ENCODE measurements at regions not wholly inside any gene's neighbourhood (a gene's known extent, or its start where the extent isn't known, plus 50 kb on each side); places are given as distances from the start of the nearest gene placed in this dataset.
"Not testable (repeated sequence)": the region's sequence is repeated elsewhere in the genome, so short reads cannot be mapped to it uniquely, and the experiment has no call there.

DNA sequence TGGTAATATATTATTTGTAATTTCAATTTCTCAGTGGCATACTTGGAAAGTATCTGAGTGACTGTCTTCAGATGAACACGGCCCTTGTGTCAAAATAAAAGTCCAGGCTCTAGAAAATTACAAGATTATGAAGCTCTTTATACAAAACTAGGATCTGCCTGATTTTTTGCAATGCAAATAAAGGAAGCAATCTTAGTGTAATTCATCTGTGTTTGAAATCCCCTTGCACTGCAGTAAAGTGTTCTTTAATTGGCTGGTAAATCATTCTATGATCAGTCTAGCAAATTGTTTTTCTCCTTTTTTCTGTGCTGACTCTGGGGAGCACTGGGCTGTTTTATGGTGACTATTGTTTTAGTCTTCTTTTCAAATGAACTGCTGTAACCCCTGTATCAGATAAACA, 1039.0 kb downstream of the SOCS6 start:
- DNase-seq = no peak

DNA sequence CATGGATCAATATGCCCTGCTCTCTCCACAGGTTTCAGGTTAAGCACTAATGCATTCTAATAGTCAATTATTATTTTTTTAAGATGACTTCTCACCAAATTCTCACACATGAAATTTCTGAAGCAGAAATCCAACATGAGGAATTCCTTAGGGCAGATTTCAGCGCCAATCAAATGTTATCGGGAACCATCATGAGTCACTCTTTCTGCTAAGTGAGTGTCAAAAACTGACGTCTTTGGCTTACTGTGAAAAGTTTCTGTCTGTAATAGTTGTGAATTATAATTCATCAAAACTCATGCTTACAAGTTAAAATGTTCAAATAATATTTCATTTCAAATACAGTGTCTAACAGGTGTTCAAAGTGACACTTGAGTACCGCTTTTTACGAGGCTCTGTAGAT, 1038.6 kb downstream of the SOCS6 start:
- no peak for DNase-seq

DNA sequence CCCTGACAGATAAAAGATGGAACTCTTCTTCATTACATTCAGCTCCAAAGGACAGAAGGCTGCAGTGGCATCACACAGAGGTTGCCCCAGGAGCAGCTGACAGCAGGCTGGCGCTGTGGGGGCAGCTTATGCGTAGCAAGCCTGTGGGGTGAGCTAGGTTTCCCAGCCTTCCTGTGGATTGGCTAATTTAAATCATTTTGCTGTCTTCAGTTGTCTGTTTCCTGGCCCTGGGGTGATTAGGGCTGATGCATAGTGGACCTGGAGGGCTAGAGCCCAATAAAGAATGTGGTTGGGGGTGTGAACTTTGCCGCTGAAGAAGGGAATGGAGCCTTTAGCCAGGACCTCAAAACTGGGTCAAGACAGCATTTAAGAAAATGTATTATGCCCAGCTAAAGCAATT, 1038.0 kb downstream of the SOCS6 start:
- no peak for DNase-seq

DNA sequence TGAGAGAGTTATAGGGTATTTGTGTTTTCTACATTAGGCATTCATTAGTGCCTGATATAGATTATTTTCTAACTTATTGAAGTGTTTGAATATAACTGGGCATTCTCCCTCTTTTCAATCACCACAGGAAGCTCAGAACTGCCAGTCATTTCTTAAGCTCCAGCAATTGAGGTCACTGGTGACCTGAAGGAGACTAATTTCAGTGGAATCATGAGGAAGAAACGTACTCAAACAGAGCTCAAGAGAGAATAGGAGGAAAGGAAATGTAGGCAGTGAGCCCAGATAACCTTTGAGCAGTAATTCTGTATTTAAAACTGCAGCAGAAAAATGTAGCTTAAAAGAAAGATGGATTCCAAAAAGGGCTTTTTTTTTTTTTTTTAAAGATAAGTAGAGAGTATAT, 1035.5 kb downstream of the SOCS6 start:
- no peak for DNase-seq

DNA sequence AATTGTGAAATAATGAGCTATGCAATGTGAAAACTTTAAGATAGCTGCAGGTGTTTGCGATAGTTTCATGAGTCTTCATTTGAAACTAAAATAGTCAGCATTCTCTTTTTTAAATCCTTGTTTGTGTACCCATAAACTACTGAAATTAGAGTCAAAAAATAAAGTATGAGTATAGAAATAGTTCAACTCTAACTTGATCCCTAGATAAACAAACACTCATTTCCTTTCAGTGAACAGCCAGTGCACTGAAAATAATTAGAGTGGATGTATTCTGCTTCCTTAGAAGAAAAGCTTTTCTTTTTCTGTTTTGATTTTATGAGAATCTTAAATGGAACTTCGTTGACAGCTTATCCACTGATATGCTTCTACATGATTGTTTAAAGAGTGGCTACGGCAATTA, 1033.4 kb downstream of the SOCS6 start:
- no peak for DNase-seq

DNA sequence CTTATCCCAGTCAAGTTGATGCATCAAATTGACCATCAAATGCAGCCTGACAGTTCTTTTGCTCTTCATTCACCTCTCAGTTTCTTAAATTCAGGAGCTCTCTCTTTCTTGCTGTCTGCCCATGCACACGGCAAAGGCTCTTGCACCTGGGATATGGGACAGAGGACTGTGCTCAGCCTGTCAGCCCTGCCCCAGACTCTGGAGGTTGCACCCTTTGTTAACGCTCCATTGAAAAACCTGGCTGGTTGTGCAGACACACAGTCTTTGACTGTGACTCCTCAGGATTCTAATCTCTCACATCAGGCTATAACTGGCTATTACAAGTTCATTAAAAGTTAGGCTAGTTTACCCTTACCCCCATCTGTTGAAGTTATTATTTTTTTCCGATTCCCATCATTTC, 1032.5 kb downstream of the SOCS6 start:
- DNase-seq = no peak

DNA sequence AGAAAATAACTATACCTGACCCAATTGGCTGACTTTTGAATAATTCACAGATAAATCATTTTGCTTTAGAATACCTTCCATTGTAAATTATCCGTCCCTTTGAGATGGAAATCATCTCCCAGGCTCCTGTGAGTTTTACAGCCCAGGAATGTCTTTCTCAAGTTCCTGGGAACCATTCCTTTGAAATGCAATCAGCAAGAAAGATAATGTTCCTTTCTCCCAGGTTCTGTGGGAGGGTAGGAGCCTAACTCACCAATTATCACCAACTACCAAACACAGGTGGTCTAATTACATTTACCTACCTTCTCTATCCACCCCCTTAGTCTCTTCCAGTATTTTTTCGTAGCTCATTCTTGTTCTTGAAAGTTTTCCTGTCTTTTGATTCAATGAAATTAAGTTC, 1016.0 kb downstream of the SOCS6 start:
- DNase-seq = no peak

DNA sequence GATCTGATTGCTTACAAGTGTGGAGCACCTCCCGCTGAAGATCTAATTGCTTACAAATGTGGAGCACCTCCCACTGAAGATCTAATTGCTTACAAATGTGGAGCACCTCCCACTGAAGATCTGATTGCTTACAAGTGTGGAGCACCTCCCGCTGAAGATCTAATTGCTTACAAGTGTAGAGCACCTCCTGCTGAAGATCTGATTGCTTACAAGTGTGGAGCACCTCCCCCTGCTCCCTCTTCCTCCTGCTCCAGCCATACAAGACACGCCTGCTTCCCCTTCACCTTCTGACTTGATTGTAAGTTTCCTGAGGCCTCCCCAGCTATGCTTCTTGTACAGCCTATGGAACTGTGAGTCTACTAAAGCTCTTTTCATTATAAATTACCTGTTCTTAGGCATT, 1014.9 kb downstream of the SOCS6 start:
- DNase-seq = not testable (repeated sequence)

DNA sequence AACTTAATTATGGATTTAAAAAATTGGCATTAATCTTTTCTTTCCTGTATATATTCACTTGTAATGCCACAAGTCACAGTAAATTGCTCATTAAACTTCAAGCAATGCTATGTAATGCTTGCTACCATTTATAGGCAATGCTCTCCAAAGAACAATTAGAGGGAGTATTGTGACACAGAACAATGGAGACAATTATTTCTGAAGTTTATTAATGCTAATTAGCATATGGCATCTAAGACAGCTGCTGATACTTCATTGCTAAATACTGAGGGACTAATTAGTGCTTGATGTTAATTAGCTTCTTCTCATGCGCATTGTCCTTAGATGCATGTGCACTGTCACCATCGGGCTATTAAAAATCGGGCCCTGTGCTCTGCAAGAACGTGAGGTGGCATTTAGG, 1012.8 kb downstream of the SOCS6 start:
- DNase-seq = no peak

DNA sequence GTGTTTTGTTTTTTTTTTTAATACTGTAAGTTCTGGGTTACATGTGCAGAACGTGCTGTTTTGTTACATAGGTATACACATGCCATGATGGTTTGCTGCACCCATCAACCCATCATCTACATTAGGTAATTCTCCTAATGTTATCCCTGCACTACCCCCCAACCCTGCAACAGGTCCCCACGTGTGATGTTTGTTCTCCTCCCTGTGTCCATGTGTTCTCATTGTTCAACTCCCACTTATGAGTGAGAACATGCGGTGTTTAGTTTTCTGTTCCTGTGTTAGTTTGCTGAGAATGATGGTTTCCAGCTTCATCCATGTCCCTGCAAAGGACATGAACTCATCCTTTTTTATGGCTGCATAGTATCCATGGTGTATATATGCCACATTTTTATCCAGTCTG, 1005.4 kb downstream of the SOCS6 start:
- DNase-seq = not testable (repeated sequence)

DNA sequence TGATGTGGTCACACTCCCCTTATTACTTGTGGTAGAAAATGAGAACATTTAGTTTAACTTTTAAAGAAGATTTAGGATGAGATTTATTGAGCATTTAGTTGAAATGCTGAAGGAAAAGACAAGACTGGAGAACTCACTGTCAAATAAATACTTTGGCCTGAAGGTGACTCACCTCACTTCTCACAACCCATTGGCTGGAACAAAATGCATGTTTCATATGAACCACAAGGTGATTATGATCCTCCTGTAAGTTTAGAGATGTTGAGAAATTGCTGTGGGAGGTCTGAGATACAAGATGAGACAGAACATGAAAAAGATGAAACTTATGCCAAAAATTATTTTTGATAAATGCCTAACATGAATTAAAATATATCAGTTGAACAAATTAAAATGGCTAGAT, 1004.5 kb downstream of the SOCS6 start:
- DNase-seq = no peak

DNA sequence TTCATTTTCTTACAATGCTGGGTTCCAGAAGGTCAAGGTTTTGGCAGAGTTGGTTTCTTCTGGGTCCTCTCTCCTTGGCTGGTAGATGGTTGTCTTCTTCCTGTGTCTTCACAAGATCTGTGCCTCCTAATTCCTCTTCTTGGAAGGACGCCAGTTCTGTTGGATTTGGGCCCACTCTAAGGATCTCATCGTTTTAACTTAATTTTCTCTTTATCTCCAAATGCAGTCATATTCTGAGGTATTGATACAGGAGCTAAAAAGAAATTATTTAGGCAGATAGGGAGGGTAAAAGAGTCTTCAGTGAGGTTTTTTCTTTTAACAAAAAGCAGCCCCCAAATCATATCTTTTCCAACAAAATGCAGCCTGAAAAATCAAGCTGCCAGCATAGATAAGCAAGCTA, 998.4 kb downstream of the SOCS6 start:
- no peak for DNase-seq

DNA sequence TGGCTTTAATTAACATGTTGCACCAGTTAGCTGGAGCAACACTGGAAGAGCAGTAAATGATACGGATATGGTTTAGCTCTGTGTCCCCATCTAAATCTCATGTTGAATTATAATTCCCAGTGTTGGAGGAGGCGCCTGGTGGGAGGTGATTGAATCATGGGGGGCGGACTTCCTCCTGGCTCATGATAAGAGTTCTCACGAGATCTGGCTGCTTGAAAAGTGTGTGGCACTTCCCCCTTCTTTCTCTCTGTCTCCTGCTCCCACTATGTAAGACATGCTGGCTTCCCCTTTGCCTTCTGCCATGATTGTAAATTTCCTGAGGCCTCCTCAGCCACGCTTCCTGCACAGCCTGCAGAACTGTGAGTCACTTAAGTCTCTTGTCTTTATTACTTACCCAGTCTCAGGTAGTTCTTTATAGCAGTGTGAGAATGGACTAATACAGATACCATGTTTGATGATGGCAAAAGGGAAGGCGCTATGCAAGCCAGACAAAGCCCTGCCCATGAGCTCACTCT, 963.6 kb downstream of the SOCS6 start:
- DNase-seq = no peak

DNA sequence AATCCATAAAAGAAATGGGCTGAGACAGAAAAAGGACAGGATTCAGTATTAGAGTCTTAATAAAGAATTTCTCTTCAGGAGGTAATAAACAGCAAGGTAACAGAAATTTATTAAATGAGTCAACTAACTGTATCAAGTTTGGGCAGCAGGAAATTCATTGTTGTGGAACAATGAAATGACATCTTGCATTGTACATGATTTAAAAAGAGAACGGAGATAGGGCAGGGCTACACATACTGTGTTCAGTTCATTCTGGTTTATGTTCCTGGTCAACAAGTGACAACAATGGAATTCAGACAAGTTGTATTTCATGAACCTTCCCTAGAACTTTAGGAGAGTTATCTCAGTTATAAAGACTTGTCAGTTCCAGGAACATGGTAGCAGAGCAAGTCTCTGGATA, 961.3 kb downstream of the SOCS6 start:
- no peak for DNase-seq

DNA sequence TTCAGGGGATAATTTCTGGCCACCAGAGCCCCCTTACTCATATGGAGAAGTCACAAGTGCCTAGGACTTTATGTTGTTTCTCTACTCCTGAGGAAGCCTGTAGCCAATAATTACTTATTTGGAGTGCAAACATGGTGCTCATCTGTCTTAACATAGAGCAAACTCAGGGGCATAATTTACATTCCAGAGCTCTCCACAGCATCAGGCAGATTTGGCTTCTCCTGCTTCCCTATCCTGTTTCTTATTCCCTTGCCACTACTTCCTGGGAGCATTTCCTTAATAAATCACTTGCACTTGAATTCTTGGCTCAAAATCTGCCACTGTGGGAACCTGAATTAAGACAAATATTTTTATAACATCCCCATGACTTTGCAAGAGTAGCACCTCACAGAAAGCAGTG, 960.9 kb downstream of the SOCS6 start:
- DNase-seq = no peak

DNA sequence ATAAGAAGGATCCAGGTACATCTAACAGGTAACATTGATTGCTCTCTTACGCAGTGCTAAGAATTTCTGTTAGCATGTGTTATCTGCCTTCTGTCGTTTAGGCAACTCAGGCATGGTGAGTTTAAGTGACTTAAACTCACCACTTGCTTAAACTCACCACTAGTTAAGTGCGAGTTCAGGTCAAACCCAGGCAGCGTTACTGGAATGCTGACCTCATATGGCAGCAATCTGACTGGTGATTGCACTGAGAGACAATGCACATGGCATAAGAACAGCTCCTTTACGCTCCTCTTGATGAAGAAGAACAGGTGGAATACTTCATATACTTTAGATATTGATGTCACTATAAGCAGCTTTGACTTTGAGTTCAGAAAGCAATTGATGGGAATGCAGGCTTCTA, 954.1 kb downstream of the SOCS6 start:
- no peak for DNase-seq

DNA sequence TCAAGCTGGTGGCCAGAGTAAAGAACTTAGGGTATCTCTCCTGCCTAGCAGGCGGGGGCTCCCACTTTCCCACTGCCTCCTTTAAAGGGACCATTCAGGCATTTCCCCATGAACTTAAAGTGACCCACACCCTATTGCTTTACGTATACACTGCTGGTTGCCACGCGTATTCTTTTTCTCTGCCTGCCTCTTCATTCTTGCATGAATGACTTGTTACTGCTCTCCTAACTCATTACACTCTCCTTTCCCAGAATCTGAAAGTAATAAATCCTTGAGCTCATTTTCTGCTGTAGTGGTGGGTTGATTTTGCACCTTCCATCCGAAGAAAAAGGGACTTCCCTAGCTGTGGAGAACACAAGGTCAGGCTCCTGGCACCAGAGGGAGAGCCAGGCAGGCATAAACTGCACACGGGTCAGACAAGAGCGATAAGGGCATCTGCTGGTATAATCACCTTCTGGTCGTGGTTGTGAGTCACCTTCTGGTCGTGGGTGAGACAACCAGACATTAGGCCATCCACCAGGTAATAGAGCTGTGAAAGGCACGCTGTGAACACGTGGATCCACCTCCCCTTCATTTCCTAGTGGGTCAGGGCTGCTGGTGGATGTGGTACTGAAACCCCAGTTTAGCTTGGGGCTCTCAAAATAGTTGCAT, 950.3 kb downstream of the SOCS6 start:
- no peak for DNase-seq

DNA sequence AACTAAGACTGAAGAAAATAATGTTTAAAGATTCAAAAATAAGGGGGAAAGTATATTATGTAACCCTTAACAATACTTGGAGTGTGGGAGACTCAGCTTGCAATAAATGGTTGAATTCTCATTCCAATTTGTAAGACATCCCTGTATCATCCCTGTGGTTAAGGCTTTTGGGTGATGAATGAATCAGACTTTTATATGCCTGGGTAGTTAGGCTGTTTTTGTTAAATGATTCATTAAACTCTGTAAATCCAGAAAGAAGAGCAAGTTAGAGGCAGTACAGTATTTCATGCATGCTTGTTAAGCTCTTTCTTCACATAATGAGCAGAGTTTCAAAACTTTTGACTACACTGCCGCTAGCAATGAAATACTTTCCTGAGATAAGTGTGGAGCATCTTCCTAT, 948.8 kb downstream of the SOCS6 start:
- no peak for DNase-seq

DNA sequence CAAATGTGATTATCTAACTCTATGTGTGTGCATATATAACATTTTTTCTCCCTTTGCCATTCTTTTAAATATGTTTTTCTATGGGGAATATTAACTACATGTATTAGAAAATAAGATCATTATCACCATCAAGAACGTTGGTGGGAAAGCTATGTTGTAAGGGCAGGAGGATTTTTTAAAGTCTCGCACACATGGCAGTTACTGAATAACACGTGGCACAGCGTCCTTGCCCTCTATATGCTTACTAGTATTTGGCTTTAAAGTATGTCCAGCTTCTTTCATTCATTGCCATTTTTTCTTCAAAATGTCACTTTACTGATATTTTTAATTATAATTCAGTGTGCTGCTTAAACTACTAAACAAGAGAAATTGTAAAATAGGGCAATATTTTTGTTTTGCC, 944.3 kb downstream of the SOCS6 start:
- no peak for DNase-seq

DNA sequence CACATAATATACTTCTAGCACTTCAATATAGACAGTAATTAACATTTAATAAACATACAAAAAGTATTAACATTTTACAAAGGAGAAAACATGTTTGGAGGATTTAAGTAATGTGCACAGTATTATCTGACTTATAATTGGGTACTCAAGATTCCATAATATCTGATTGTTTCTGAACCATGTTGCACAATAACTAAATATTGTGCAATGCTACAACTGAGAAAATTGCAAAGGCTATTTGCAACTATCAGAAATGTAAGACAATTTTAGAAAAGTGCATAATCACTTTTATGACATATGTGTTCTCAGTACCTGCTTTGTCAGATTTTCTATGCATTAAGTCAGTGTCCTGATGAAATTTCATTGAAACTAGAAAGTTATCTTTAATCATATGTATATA, 934.6 kb downstream of the SOCS6 start:
- DNase-seq = no peak

DNA sequence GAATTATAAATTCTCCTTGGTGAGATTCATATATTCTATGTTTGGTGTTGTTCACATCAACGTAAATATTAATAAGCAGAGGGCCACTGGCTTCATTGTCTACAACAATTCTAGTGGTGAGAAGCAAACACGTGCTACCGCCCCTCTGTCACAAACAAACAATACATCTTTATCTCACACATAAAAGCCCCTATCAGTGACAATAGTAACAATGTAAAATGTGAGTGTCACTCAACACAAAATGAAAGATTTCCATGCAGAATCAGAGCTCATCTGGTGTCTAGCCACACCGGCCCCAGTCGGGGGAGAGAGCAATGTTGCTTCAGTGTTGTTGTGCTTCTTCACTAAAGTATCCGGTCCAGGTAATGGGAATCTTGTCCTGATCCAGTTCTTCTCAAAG, 932.6 kb downstream of the SOCS6 start:
- no peak for DNase-seq

DNA sequence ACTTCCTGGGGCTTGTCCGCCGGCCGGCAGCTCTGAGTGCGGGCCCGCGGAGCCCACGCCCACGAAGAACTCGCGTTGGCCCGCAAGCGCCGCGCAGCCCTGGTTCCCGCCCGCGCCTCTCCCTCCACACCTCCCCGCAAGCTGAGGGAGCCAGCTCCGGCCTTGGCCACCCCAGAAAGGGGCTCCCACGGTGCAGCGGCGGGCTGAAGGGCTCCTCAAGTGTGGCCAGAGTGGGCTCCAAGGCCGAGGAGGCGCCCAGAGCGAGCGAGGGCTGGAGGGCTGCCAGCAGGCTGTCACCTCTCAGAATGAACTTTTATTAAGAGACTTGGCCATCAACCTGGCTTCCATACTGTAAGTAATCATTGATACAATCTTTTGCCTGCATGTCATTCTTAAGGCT, 923.9 kb downstream of the SOCS6 start:
- DNase-seq = not testable (repeated sequence)

DNA sequence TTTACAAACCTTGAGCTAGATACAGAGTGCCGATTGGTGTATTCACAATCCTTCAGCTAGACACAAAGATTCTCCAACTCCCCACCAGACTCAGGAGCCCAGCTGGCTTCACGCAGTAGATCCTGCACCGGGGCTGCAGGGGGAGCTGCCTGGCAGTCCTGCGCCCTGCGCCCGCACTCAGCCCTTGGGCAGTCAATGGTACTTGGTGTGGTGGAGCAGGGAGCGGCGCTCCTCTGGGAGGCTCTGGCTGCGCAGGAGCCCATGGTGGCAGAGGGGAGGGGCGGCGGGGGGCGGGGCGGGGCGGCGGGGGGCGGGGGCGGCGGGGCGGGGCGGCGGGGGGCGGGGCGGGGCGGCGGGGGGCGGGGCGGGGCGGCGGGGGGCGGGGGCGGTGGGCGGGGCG, 923.4 kb downstream of the SOCS6 start:
- no peak for DNase-seq

DNA sequence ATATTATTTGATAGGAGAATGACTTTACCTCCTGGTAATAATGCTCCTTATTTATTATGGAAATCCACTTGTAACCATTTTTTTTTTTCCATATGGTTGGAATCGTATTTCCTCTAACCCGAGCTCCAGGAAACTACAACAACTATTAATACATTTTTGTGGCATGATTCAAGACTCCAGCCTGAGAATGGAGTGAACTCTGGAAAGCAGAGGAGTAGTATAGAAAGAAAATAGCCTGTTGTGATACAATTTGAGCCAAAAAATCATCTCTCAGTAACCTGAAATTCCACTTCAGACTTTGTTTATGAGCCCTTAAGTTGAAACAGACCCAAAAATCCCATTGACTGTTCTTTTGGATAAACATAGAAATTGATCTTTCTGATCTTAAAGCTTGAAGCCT, 921.1 kb downstream of the SOCS6 start:
- DNase-seq = no peak

DNA sequence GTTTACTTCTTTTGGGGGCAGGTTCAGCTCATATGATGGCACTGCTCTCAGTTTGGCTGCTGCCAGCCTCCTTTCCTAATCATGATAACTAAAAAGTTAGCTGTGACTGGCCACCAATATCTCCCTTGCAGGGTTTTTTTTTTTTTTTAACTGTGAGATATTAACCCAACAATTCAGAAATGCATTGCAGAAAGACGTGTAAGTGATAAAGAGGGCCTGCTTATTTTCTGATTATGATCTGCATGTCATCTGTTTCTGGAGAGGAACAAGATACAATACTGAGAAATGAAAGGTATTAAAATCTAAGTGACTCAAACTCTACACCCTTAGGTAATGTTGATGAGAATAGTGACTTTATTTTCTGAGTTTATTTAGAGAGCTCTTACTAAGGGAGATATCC, 905.6 kb downstream of the SOCS6 start:
- no peak for DNase-seq

DNA sequence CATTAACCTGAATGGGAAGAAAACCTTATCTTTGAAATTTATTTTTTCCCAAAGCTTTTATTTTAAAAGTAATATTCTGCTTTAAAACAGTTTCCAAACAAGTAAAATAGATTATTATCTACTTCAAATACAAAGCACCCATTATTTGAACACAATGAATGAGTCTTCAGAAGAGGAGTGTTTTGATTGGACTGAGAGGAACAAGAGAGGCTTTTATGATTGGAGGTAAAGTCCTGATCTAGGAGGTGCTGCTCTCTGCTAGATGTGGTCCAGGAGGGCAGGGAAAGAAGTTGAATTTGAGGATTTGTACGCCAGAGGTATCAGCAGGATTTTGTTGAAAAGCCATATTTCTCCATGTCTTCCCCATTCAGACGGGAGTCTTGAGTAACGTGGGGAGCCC, 900.7 kb downstream of the SOCS6 start:
- DNase-seq = no peak
